Sigmoid colon (tissue), 4 donors: ENCODE measurements at regions not wholly inside any gene's neighbourhood (a gene's known extent, or its start where the extent isn't known, plus 50 kb on each side); places are given as distances from the start of the nearest gene placed in this dataset.

ENCODE experiments used
- CTCF ChIP-seq, 4 experiments: fragments of 450-650 bp in 3 of 4; fragments of 200-600 bp in 1 of 4; IDR thresholded peaks; one replicate each; pipeline ENCODE4 v1.5.1; 2016 to 2019; ENCODE audit warnings: antibody characterized with exemption in 4 of 4, mild to moderate bottlenecking in 3 of 4, moderate library complexity in 2 of 4
- EP300 ChIP-seq, 4 donors: sonication (generic); formaldehyde crosslinking; IDR thresholded peaks; one replicate each; pipeline ENCODE4 v1.6.1; 2017; ENCODE audit warnings: antibody characterized with exemption in 4 of 4
- POLR2A ChIP-seq, 2 donors: fragments of 450-650 bp; IDR thresholded peaks; one replicate each; pipeline ENCODE4 v1.6.1; 2016; ENCODE audit warnings: antibody characterized with exemption in 2 of 2, mild to moderate bottlenecking in 2 of 2, moderate library complexity in 2 of 2

DNA sequence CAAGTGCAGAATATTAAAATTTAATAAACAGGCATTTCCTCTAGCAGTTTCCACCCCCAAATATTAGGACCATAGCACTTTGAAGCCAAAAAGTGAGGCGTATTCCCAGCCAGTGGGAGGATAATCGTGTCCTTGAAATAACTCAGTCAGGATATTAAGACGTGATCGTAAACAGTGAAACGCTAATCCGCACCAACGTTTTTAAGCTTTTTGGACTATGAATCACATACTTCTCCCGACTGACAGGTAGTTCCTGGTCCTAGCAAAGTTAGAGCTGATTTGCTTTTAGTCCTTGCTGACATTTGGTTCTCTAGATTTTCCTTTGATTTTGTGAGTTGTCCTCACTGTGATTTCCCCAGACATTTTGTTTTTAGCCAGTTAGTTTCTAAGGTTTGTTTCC, 197.1 kb upstream of the ARHGAP20 start:
- TF ChIP-seq EP300 (IDR thresholded peaks at IDR 0.05) (no peak), CTCF (IDR thresholded peaks at IDR 0.05) (no peak), POLR2A (IDR thresholded peaks at IDR 0.05) (no peak)
